HG03135 (cell line): ENCODE measurements at regions not wholly inside any gene's neighbourhood (a gene's known extent, or its start where the extent isn't known, plus 50 kb on each side); places are given as distances from the start of the nearest gene placed in this dataset.
A peak's percentile ranks its signal among the peaks of the same experiment; 100 is the strongest.
"Not testable (repeated sequence)": the region's sequence is repeated elsewhere in the genome, so short reads cannot be mapped to it uniquely, and the experiment has no call there.

Experiments
- ATAC-seq: cut with Tn5 transposase; IDR thresholded peaks from one replicate; pipeline ENCODE4 v1.9.1; 2021; ENCODE audit warnings: mild to moderate bottlenecking, moderate library complexity; ENCODE audit not compliant: unreplicated experiment

- ATAC-seq: peak; percentile 88
Measured at GRCh38 chr14:38721822-38722431, 381.1 kb downstream of the SEC23A start.

- ATAC-seq: no peak
Measured at GRCh38 chr14:38718519-38718918, 384.5 kb downstream of the SEC23A start.

GRCh38 chr14:38716926-38717325 is 386.1 kb downstream of the SEC23A start:
- ATAC-seq: no peak

- ATAC-seq: no peak
Measured at GRCh38 chr14:38710881-38711280, 392.2 kb downstream of the SEC23A start.

- ATAC-seq: no peak
Measured at GRCh38 chr14:38710196-38710595, 392.8 kb downstream of the SEC23A start.

- no peak for ATAC-seq
Measured at GRCh38 chr14:38705220-38705619, 397.8 kb downstream of the SEC23A start.

- no peak for ATAC-seq
Measured at GRCh38 chr14:38704220-38704619, 398.8 kb downstream of the SEC23A start.

GRCh38 chr14:38696925-38697324 is 406.1 kb downstream of the SEC23A start:
- ATAC-seq: no peak

GRCh38 chr14:38693423-38693822 is 409.6 kb downstream of the SEC23A start:
- ATAC-seq: no peak

- no peak for ATAC-seq
Measured at GRCh38 chr14:38669027-38669426, 413.1 kb upstream of the CLEC14A start.

- no peak for ATAC-seq
Measured at GRCh38 chr14:38663382-38663781, 407.5 kb upstream of the CLEC14A start.

GRCh38 chr14:38662781-38663180 is 406.9 kb upstream of the CLEC14A start:
- ATAC-seq: no peak

- no peak for ATAC-seq
Measured at GRCh38 chr14:38646391-38646790, 390.5 kb upstream of the CLEC14A start.

- ATAC-seq: not testable (repeated sequence)
Measured at GRCh38 chr14:38634913-38635312, 379.0 kb upstream of the CLEC14A start.

GRCh38 chr14:38629412-38629811 is 373.5 kb upstream of the CLEC14A start:
- ATAC-seq: no peak

- no peak for ATAC-seq
Measured at GRCh38 chr14:38627163-38627562, 371.3 kb upstream of the CLEC14A start.

GRCh38 chr14:38623661-38624060 is 367.8 kb upstream of the CLEC14A start:
- ATAC-seq: no peak

GRCh38 chr14:38618514-38618913 is 362.6 kb upstream of the CLEC14A start:
- ATAC-seq: no peak

- ATAC-seq: no peak
Measured at GRCh38 chr14:38616959-38617358, 361.1 kb upstream of the CLEC14A start.

GRCh38 chr14:38611928-38612327 is 356.0 kb upstream of the CLEC14A start:
- ATAC-seq: no peak

GRCh38 chr14:38608244-38608643 is 352.4 kb upstream of the CLEC14A start:
- no peak for ATAC-seq

GRCh38 chr14:38605193-38606114 is 349.6 kb upstream of the CLEC14A start:
- ATAC-seq: no peak
